NT2/D1 (cell line): ENCODE measurements at regions not wholly inside any gene's neighbourhood (a gene's known extent, or its start where the extent isn't known, plus 50 kb on each side); places are given as distances from the start of the nearest gene placed in this dataset.

Experiments
- DNase-seq: peaks from one replicate; pipeline ENCODE4 v3.0.0-alpha.2; 2011; ENCODE audit warnings: low read depth, low spot score
- H3K27me3 ChIP-seq: 2 replicates; pipeline ENCODE4 v1.6.0; 2011; ENCODE audit warnings: mild to moderate bottlenecking; ENCODE audit not compliant: insufficient read length, insufficient read depth
- H3K36me3 ChIP-seq: 2 replicates; pipeline ENCODE4 v1.6.1; 2011; ENCODE audit warnings: mild to moderate bottlenecking, low read length, mixed read lengths; ENCODE audit not compliant: insufficient read depth, insufficient read length
- H3K4me1 ChIP-seq: 2 replicates; pipeline ENCODE4 v1.5.1; 2011; ENCODE audit not compliant: insufficient read depth, insufficient read length
- H3K4me3 ChIP-seq: 2 replicates; pipeline ENCODE4 v1.5.1; 2011; ENCODE audit warnings: low read depth; ENCODE audit not compliant: insufficient read length
- H3K9ac ChIP-seq: 2 replicates; pipeline ENCODE4 v1.6.0; 2011; ENCODE audit warnings: low read depth; ENCODE audit not compliant: insufficient read length
- H3K9me3 ChIP-seq: 2 replicates; pipeline ENCODE4 v1.5.1; 2011; ENCODE audit warnings: mild to moderate bottlenecking, low read length; ENCODE audit not compliant: insufficient read depth
- SUZ12 ChIP-seq: IDR thresholded peaks from 2 replicates; pipeline ENCODE4 v1.6.1; 2011; ENCODE audit not compliant: insufficient read length, insufficient read depth; ENCODE audit errors: extremely low read depth
- YY1 ChIP-seq: IDR thresholded peaks from 2 replicates; pipeline ENCODE4 v1.6.1; 2011; ENCODE audit not compliant: insufficient read length, insufficient read depth
- ZNF274 ChIP-seq: IDR thresholded peaks from 2 replicates; pipeline ENCODE4 v1.6.1; 2011; ENCODE audit warnings: mild to moderate bottlenecking, low read depth, low read length

DNA sequence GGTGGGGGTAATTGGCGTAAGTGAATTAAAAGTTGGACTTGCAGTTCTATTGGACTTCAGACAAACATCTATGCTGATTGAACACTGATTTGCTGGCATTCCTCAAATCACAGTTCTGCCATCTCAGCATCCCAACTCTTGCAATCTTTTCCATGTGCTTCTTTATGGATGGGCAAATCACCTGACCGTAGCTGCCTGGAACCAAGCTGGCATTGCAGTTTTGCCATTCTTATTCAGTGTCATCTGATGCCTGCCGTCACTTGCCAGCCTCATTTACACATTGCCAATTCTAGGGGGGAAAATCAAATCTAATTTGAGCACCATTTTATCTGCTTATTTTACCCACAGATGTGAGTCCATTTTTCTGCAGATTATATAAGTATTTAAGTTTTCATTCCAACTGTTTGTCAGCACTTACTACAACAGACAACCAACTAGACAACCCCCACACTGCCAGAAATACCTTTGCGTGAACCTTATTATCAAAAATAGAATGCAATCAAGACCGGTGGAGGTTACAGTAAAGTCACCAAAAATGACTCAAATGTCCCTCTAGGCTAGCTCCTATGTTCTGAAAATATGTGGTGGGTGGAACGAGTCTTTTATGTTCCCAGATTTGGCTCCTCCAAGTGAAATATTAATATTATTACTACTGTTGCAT lies 172.3 kb upstream of the CTBP2 start:
- TF ChIP-seq ZNF274 (no peak), YY1 (no peak), SUZ12 (no peak)
- H3K27me3 ChIP-seq = no peaks in the 10 kb centered on the region
- no peak for DNase-seq
- no peak overlapping the region for H3K9ac ChIP-seq
- no peaks in the 10 kb centered on the region for H3K9me3 ChIP-seq
- H3K4me1 ChIP-seq = no peaks in the 10 kb centered on the region
- H3K4me3 ChIP-seq = no peak overlapping the region
- H3K36me3 ChIP-seq = no peaks in the 10 kb centered on the region

DNA sequence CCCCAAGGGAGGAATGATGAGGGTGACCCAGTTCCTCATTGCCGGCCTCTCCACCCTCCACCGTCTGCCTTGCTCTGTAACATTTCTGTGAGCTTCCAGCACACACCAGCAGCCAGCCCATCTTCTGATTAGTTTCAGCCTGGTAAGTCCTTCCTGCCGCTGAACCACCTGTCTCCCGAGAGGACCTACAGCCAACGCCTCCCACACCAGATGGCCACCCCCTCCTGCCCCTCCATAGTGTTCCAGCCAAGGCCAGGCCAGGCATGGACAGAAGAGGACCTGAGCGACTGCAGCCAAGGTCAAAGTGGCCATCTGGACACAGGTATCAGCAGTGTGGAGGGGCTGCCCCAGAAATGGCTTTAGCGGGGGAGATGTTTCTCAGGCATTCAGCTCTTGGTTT lies 170.7 kb upstream of the CTBP2 start:
- no peak overlapping the region for H3K9ac ChIP-seq
- TF ChIP-seq SUZ12 (no peak), ZNF274 (no peak), YY1 (no peak)
- DNase-seq = no peak
- H3K27me3 ChIP-seq = no peaks in the 10 kb centered on the region
- H3K4me3 ChIP-seq = no peak overlapping the region
- no peaks in the 10 kb centered on the region for H3K9me3 ChIP-seq
- H3K36me3 ChIP-seq = no peaks in the 10 kb centered on the region
- H3K4me1 ChIP-seq = no peaks in the 10 kb centered on the region

DNA sequence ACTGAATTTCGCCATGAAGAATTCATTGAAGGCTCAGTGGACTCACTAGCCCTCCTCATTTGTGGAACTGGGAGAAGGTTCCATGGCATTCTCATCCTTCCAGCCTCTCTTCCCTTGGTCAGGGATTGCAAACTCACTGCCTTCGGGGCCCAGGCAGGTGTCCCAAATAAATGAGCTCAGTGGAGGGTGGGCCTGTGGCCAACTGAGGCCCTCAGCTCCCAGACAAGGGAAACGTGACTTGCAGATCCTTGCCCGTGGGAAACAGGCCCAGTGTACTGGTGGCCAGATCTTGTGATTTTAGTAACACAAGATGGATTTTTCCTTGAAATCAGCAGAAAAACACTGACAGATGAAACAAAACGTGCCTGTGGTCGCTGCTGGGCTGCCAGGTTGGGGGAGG lies 168.7 kb upstream of the CTBP2 start:
- Histone ChIP-seq H3K4me3 (no peak overlapping the region), H3K9me3 (no peaks in the 10 kb centered on the region), H3K36me3 (no peaks in the 10 kb centered on the region), H3K9ac (no peak overlapping the region), H3K4me1 (no peaks in the 10 kb centered on the region), H3K27me3 (no peaks in the 10 kb centered on the region)
- no peak for DNase-seq
- TF ChIP-seq ZNF274 = no peak
- TF ChIP-seq SUZ12 = no peak
- TF ChIP-seq YY1 = no peak

DNA sequence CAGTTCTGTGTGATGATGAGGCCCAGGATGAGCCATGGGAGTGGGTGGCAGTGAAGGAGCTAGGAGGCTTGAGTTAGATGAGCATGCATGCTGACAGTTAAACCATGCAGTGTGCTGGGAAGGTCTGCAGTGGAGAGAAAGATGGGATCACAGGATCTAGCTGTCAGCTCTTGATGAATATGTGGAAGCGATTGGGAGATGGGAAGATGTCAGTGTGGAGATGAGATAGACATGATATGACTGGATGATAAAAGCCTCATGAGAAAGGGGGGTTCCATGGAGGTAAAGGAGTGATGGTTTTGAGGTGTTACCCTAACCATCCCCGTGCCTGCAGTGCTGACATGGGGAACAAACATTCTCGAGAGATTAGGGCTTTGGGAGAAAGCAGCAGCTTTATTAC lies 165.0 kb upstream of the CTBP2 start:
- H3K9ac ChIP-seq = no peak overlapping the region
- H3K4me3 ChIP-seq = no peak overlapping the region
- no peaks in the 10 kb centered on the region for H3K4me1 ChIP-seq
- no peak for TF ChIP-seq SUZ12
- no peak for TF ChIP-seq ZNF274
- TF ChIP-seq YY1 = no peak
- no peaks in the 10 kb centered on the region for H3K27me3 ChIP-seq
- DNase-seq = no peak
- H3K9me3 ChIP-seq = no peaks in the 10 kb centered on the region
- H3K36me3 ChIP-seq = no peaks in the 10 kb centered on the region

DNA sequence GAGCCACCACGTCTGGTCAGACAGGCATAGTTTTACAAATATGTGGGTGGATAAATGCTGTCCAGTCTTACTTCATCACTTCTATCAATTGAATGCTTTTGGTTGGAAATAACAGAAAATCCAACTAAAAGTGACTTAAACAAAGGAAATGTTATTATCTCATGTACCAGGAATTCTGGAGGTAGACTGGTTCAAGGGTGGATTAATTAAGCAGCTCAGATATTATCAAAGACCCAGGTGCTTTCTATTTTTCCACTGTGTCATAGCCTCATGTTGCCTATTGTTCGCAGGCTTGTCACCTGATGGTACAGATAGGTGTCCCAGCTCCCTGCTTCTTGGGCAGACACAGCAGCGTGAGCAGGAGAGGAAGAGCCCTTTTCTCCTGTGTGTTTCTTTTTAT lies 156.1 kb upstream of the CTBP2 start:
- TF ChIP-seq YY1 = no peak
- TF ChIP-seq SUZ12 = no peak
- TF ChIP-seq ZNF274 = no peak
- Histone ChIP-seq H3K27me3 (no peaks in the 10 kb centered on the region), H3K9ac (no peak overlapping the region), H3K4me3 (no peak overlapping the region), H3K4me1 (no peaks in the 10 kb centered on the region), H3K9me3 (no peaks in the 10 kb centered on the region), H3K36me3 (no peaks in the 10 kb centered on the region)
- no peak for DNase-seq

DNA sequence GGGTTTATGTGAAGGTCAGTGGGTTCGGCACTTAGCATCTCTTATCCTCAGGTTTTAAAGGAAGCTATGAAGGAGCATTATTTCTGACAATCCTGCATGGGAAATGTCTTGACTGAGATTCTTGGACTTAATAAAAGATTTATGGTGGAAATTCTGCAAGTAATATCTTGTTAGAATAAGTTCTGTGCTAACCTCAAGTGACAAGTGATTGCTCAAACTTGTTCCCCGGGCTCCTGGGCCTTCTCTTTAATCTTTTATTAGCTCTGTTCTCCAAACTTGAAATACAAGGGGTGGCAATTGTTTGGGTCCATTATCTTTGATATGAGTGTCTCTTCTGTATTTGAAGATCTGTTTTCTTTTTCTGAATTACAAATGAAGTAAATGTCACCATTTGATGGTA lies 140.6 kb upstream of the CTBP2 start:
- DNase-seq = no peak
- Histone ChIP-seq H3K9me3 (no peaks in the 10 kb centered on the region), H3K27me3 (no peaks in the 10 kb centered on the region), H3K36me3 (no peaks in the 10 kb centered on the region), H3K4me1 (no peaks in the 10 kb centered on the region), H3K4me3 (no peak overlapping the region), H3K9ac (no peak overlapping the region)
- TF ChIP-seq YY1 = no peak
- no peak for TF ChIP-seq SUZ12
- no peak for TF ChIP-seq ZNF274

DNA sequence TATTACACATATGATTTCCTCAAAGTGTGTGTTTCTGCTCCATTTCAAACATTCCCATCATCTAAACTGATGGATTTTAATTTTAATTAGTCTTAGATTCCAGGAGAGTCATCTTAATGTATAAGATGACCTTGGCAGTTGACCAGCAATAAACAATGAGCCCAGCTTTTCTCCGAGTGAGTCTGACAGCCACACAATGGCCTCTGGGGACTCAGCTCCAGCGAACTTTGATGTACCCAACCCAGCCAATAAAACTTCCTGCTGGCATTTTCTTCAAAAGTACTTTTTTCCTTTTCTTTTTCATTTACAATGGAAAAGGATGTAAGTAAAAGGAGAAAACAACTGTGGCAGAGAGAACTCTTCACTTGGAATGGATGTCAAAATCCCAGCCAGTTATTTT lies 139.1 kb upstream of the CTBP2 start:
- no peaks in the 10 kb centered on the region for H3K36me3 ChIP-seq
- TF ChIP-seq YY1 (no peak), ZNF274 (no peak), SUZ12 (no peak)
- H3K27me3 ChIP-seq = no peaks in the 10 kb centered on the region
- H3K9me3 ChIP-seq = no peaks in the 10 kb centered on the region
- DNase-seq = no peak
- no peak overlapping the region for H3K9ac ChIP-seq
- no peak overlapping the region for H3K4me3 ChIP-seq
- no peaks in the 10 kb centered on the region for H3K4me1 ChIP-seq

DNA sequence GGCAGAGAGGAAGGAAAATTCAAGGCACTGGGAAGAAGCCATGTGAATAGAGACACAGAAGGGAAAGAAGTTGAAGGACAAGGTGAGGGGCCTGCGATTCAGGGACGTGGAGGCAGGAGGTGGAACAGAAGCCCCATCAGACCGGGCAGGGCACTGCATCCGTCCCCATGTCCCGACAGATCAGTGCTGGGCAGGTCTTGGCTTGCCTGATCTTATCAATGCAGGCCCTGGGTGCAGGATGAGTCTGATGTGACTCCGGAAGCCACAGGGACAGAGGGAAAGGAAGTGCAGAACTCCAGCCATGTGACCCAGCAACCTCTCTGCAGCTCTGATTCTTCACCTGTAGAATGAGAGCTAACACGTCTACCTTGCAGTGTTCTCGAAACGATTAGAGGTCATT lies 136.2 kb upstream of the CTBP2 start:
- H3K4me1 ChIP-seq = no peaks in the 10 kb centered on the region
- H3K4me3 ChIP-seq = no peak overlapping the region
- no peaks in the 10 kb centered on the region for H3K27me3 ChIP-seq
- no peak for DNase-seq
- no peak overlapping the region for H3K9ac ChIP-seq
- H3K9me3 ChIP-seq = no peaks in the 10 kb centered on the region
- no peaks in the 10 kb centered on the region for H3K36me3 ChIP-seq
- TF ChIP-seq YY1 (no peak), SUZ12 (no peak)
